SH-SY5Y (cell line): ENCODE measurements at regions not wholly inside any gene's neighbourhood (a gene's known extent, or its start where the extent isn't known, plus 50 kb on each side); places are given as distances from the start of the nearest gene placed in this dataset.

Experiments
- GATA2 ChIP-seq: IDR thresholded peaks from 2 replicates; pipeline ENCODE4 v1.6.1; 2011; ENCODE audit warnings: mild to moderate bottlenecking, low read depth, low read length
- GATA3 ChIP-seq: IDR thresholded peaks from 2 replicates; pipeline ENCODE4 v1.6.1; 2011; ENCODE audit warnings: low read depth, mild to moderate bottlenecking, low read length, moderate library complexity

DNA sequence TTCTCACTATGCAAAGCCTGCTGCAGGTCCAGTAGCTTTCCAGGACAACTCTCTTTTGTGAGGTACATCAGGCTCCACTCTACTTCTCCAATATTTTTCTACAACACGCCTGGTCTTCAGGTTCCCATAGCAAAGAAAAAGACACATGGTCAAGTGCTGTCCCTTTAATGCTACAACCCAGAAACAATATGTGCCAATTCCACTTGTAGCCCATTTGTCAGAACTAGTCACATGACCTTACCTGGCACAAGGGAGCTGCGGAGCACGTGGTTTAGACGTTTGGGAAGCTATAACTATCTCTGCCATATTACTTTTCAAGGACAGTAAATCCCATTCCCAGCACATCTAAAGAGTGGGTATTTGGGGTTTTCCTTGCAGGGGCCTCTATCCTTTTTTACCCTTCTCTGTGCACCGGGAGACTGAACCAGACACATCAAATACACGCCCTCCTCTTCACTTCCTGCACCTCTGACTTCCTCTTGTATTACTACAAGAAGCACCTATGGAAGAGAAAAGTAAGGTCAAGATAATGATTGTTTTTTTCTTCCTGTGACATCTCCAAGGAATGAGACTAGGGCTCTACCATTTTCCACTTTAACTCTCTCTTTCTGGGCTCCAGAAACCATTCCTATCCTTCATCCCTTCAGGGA, 237.6 kb downstream of the ETS1 start:
- no peak for TF ChIP-seq GATA2
- no peak for TF ChIP-seq GATA3

GRCh38 chr11:128346804-128347203, 240.6 kb downstream of the ETS1 start:
- TF ChIP-seq GATA2 (no peak), GATA3 (no peak)

DNA sequence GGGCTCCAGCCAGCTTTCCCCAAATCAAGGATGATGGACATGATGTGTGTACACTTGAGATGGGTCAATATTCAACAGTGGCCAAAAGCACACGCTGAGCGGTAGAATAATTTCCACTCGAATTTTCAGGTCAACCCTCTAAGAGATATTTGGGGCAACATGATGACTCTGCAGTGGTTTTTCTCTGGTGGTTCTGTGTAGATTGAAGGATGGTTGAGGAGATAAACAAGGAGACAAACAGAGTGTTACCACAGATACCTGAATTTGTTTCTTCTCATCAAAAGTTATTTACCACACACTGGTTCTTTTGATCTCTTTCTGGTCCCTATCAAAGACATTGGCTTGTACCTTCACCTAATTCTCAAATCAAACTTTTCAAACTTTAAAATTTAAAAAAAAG, 242.0 kb downstream of the ETS1 start:
- TF ChIP-seq GATA3: no peak
- no peak for TF ChIP-seq GATA2

DNA sequence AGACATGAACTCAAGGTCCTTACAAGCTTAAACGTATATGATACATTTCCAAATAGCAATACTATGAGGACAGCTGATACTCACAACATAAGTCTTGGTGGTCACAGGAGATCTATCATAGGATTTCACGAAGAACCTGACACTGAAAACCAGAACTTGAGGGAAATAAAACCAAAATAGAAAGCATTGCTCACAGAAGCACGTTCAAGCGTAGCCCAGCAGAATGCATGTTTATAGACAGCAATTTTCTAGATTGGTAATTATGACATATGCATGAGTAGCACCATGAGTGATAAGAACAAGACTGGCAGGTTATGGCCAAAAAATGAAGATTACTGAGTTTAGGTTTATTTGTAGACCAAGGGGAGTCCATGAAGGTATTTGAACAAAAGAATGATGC, 243.5 kb downstream of the ETS1 start:
- no peak for TF ChIP-seq GATA2
- no peak for TF ChIP-seq GATA3

GRCh38 chr11:128343135-128343514, 244.2 kb downstream of the ETS1 start:
- TF ChIP-seq GATA3 (no peak), GATA2 (no peak)

- TF ChIP-seq GATA2: no peak
- no peak for TF ChIP-seq GATA3
Measured at GRCh38 chr11:128342511-128343134, 244.7 kb downstream of the ETS1 start.

- TF ChIP-seq GATA3 (no peak), GATA2 (no peak)
Measured at GRCh38 chr11:128341280-128342248, 245.8 kb downstream of the ETS1 start.

GRCh38 chr11:128339792-128340191, 247.6 kb downstream of the ETS1 start:
- TF ChIP-seq GATA3 (no peak), GATA2 (no peak)

DNA sequence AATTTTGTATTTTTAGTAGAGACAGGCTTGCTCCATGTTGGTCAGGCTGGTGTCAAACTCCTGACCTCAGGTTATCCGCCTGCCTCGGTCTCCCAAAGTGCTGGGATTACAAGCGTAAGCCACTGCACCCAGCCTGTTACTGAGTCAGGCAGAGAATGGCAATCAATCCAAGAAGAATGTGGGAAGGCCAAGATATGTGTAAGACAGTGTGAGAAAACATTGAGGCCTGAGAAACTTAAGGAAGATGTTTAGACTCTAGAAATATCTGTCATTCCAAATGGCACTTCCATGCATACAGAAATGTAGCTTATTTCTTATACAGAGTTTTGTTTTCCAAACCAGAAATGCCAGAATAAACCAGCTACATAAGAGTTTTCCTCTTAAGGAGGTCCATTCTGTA, 248.5 kb downstream of the ETS1 start:
- TF ChIP-seq GATA2 (no peak), GATA3 (no peak)

DNA sequence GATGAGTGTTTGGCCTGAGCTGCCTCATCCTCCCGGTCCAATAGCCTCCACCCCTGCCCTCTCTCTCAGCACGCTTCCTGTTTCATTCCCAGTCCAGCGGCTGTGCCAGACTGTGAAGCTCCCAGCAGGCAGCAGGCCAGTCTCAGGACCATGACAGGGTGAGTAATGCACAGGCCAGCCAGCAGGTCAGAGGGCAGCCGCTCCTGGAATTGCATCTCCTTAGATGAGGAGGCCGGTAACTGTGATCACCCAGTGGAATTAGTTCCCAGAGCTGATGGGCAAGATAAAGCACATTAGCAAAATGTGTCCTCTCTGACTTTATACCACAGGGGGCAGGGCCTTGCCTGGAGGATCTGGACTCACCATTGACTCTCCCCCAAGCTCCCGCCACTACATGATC, 251.2 kb downstream of the ETS1 start:
- TF ChIP-seq GATA3 (peak; percentile 32; the same call in 1 of the 2 replicates), GATA2 (peak; percentile 48; the same call in 1 of the 2 replicates)

- TF ChIP-seq GATA2 (no peak), GATA3 (no peak)
Measured at GRCh38 chr11:128335729-128336128, 251.6 kb downstream of the ETS1 start.

GRCh38 chr11:128334311-128335044, 252.9 kb downstream of the ETS1 start:
- TF ChIP-seq GATA3: no peak

DNA sequence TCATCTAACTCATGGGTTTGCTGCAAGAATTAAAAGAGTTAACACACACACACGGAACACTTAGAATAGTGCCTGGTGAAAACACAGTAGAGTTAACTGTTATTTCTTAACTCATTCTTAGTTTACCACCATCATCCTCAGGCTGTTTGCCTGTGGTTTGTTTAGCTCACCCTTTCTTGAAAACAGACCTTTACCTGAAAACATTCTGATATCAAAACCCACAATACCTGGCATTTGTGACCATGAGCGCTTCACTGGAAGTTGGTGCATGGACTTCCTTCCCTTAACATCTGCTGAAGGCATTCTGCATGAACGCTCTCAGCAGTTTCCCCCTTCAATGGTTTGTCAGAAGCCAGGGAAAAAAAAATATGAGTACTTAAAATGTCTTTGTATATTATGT, 256.0 kb downstream of the ETS1 start:
- no peak for TF ChIP-seq GATA3
- TF ChIP-seq GATA2: no peak

- TF ChIP-seq GATA3: no peak
Measured at GRCh38 chr11:128330203-128330602, 257.2 kb downstream of the ETS1 start.
